GM12872 (cell line): ENCODE measurements at regions not wholly inside any gene's neighbourhood (a gene's known extent, or its start where the extent isn't known, plus 50 kb on each side); places are given as distances from the start of the nearest gene placed in this dataset.

Source experiments
- TF ChIP-seq, protein P1 (sequence below): IDR thresholded peaks from 3 replicates; pipeline ENCODE4 v1.5.1; 2011; ENCODE audit warnings: low read depth, mild to moderate bottlenecking, low read length, moderate library complexity; ENCODE audit not compliant: insufficient read depth

DNA sequence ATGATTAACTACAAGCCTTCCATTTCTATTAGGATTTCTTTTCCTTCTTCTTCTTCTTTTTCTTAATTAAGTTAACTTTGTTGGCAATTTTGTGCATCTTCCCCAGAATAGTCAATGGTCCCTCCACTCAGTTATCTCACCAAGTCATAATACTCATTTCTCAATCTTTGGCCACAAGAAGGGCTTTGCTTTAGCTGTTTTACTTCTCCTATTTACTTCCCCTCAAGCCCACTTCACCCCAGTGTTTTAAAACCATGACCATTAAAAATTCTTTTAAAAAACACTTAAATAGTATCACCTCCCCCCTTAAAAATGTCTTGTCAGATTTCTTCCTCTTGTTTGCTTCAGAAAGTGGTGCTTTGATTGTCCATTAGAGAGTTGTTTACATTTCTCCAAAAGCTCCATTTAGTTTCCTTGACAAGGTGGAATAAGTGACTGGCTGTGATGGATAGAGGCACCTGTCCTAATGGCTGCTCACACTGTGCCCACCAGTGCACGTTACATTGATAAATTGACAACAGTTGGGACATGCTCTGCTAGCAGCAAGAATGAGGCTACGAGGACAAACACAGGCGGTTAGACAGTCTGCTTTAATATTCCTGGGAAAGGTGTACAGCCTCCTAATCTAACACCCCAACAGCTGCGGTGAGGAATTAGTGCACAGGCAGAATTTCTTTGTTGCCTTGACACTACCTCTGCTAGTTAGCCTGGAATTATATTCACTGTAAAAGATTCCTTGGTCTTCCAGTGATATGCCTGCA is 354.7 kb downstream of the LMO4 start:
- TF ChIP-seq, protein P1, sequence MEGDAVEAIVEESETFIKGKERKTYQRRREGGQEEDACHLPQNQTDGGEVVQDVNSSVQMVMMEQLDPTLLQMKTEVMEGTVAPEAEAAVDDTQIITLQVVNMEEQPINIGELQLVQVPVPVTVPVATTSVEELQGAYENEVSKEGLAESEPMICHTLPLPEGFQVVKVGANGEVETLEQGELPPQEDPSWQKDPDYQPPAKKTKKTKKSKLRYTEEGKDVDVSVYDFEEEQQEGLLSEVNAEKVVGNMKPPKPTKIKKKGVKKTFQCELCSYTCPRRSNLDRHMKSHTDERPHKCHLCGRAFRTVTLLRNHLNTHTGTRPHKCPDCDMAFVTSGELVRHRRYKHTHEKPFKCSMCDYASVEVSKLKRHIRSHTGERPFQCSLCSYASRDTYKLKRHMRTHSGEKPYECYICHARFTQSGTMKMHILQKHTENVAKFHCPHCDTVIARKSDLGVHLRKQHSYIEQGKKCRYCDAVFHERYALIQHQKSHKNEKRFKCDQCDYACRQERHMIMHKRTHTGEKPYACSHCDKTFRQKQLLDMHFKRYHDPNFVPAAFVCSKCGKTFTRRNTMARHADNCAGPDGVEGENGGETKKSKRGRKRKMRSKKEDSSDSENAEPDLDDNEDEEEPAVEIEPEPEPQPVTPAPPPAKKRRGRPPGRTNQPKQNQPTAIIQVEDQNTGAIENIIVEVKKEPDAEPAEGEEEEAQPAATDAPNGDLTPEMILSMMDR: no peak

DNA sequence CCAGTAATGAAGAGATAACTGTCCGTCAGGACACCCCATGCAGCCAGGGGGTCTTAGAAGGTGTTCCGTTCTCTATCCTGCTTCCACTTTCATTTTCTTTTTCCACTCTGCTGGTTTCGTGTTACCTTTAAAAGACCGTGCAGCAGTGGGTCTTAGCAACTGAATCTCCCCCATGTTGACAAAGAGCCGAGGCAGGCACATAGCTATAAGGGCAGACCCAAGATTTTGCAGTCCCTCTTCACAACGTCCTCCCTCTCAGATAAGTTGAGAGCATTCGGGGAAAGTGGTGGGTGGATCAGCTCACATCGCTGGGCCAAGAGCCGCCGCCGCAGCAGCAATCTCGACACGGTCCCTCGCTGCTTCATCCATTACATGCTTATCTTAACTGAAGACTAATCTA is 355.5 kb downstream of the LMO4 start:
- TF ChIP-seq, protein P1: no peak

DNA sequence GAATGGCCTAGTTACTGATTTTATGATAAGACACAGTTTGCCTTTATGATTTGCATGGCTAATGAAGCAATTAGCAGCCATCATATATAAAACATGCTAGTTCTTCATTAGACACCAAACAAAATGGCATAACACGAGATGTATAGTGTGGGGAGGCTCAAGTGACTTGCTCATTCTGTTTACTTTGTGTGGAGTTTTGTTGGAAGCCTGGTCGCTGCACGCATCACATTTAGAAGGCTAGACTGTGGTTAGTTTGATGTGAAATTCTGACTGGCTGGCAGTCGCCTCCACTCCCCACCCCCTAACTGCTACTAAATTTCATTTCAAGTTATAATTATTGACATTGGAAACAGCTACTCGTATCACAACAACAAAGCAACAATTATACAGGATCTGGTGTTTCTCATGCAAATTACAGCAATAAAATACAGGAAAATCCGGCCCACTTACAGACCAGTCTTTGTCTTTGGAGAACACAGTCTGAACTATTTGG is 356.1 kb downstream of the LMO4 start:
- TF ChIP-seq, protein P1: no peak

DNA sequence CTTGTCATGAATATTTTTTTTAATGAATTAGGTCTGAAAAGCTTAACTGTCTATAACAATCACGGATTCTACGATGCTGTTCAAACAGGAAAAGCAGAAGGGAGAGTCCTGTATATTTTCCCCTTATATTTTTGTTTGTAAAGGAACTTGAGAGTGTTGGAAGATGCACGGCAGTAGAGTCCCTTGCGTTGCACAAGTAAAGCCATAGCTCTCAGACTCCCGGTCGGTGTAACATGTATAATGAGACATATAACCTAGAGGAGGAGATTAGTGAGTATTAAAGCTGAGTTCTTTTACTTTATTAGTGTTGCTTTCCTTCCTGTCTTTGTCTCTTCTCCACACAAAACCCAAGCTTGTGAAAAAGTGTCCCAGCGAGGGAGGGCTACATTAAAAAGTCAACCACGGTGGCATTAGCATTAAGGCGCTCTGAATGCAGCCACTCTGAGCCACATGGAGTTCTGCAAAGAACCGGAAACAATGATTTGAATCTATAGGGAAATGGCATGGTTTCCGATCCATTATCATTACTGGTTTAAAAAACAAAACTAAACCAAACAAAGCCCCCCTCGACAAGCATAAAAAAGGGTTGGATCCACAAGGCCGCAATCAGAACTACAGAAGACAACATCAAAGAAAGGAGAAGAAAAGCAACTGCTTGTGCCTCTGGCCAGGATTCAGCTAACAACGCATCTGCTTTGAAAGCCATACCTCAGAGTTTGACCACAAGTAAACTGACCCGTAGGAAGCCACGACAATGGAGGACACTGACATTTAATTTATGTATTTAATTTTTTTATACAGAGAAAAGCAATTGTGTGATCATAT is 356.8 kb downstream of the LMO4 start:
- TF ChIP-seq, protein P1: no peak

DNA sequence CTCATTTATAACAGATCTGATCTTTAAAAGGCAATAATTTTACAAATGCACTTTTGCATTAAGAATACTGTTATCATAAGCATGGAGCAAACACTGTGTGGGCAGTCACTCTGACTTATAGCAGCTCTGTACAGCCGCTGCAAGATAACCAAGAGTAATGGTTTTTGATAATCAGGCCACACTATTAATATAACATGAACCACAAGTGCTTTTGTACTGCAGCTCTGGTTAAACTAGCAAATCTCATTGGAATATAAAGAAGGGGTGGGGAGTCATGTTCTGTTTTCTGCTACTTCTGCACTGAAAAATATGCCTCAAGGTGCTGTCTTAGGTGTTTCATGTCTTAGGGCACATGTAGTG is 357.4 kb downstream of the LMO4 start:
- TF ChIP-seq, protein P1: no peak

DNA sequence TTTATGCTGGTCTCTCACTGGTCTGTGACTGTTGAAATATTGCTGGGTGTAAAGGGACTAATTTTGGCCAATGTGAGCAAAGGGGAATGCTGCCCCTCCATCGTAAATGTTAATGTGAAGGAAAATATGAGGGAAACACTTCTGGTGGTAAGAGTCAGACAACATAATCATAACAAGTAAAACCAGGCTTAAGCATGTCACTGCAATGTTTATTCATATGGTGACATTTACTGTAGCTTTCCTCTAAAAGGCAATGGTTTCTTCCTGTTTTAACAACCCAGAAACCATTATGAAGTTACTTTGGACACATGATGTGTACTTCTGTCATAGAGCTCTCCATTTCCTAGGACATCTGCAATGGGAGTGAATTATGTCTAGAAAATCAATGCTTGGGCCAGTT is 358.0 kb downstream of the LMO4 start:
- TF ChIP-seq, protein P1: no peak

DNA sequence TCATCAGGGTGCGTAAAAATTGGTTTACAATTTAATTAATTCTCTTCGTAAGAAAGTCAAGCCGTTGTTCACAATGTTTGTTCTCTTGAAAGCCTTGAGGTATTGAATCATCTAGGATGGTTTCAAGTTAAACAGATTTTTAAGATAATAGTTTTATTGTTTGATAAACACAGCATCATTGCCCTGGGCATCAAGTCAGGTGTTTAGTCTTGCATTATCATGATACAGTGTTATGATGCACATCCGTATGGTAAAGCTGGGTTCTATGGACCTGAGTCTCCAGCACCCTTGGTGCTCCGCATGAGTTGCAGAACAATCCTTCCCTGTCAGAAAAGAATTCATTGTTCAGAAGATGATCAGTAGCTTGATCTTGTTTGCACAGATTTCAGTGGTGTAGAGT is 359.5 kb downstream of the LMO4 start:
- TF ChIP-seq, protein P1: no peak
